ENCODE measurements at regions not wholly inside any gene's neighbourhood (a gene's known extent, or its start where the extent isn't known, plus 50 kb on each side); places are given as distances from the start of the nearest gene placed in this dataset.
"Not testable (repeated sequence)": the region's sequence is repeated elsewhere in the genome, so short reads cannot be mapped to it uniquely, and the experiment has no call there.

DNA sequence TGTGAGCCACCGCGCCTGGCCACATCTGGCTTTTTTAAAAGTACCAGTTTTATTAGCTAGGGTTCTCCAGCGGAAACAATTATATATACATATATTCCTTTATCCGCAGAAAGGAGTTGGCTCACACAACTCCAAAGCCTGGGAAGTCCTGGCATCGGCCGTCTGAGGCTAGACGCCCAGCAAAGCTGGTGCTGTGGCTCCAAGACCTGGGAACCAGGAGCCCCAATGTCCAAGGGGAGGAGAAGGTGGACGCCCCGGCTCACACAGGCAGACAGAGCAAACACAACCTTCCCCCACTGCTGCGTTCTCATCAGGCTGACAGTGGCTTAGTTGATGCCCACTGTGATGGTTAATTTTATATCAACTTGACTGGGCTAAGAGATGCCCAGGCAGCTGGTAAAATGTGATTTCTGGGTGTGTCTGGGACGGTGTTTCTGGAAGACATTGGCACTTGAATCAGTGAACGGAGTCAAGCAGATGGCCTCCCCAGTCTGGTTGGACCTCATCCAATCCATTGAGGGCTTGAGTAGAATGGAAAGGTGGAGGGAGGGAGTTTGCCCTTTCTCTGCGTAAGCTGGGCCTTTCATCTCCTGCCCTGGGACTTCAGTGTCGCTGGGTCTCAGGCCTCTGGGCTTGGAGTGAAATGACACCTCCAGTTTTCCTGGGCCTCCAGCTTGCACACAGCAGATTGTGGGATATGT, 904.4 kb downstream of the BRD1 start:
- no peaks in the 10 kb centered on the region for H3K36me3 ChIP-seq (ENCODE audit: insufficient read depth, low read length)
- H3K4me3 ChIP-seq (ENCODE audit: low read length) = no peak overlapping the region
- no peaks in the 10 kb centered on the region for H3K4me1 ChIP-seq (ENCODE audit: low read length)
- H3K79me2 ChIP-seq (ENCODE audit: low read length) = no peaks in the 10 kb centered on the region
- no peaks in the 10 kb centered on the region for H3K9me3 ChIP-seq (ENCODE audit: low read length)
- no peak overlapping the region for H2AFZ ChIP-seq (ENCODE audit: low read length)
- H3K9me2 ChIP-seq (replicated peaks; ENCODE audit: insufficient read depth, low read length) = no peaks in the 10 kb centered on the region
- H3K9ac ChIP-seq (ENCODE audit: low read length) = no peak overlapping the region
- H3K27ac ChIP-seq (ENCODE audit: low read length) = no peak overlapping the region
- DNase-seq = no peak
- no peaks in the 10 kb centered on the region for H4K20me1 ChIP-seq (ENCODE audit: insufficient read depth, low read depth, low read length)
- no peaks in the 10 kb centered on the region for H3K27me3 ChIP-seq (ENCODE audit: low read length)
- no peak overlapping the region for H3K4me2 ChIP-seq (ENCODE audit: low read depth, low read length, poor library complexity, severe bottlenecking)

DNA sequence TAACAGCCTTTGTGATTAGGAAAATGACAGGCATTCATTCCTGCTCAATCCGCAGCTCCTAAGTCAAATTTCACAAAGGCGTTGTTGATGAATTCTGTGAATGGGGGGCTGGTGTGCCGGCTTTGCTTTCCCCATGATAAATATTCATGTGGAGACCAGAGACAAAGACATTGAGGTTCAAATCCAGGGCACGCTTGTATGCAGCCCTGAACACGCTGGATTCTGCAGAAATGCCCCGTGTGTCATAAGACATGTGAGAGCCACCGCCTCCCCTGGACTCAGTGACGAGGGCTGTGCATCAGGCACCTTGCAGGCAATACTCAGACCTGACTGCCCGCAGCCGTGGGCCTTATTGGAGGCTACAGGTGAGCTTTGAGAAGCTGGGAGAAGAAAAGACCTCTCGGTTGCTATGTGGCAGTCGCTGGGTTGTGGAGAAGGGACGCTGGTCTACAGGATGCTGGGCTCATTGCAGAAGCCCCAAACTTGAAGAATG, 906.2 kb downstream of the BRD1 start:
- Histone ChIP-seq H3K27me3 (ENCODE audit: low read length) (no peaks in the 10 kb centered on the region), H3K27ac (ENCODE audit: low read length) (no peak overlapping the region), H3K36me3 (ENCODE audit: insufficient read depth, low read length) (no peaks in the 10 kb centered on the region), H2AFZ (ENCODE audit: low read length) (no peak overlapping the region), H3K9me3 (ENCODE audit: low read length) (no peaks in the 10 kb centered on the region), H3K4me3 (ENCODE audit: low read length) (no peak overlapping the region), H3K9ac (ENCODE audit: low read length) (no peak overlapping the region), H3K79me2 (ENCODE audit: low read length) (no peaks in the 10 kb centered on the region), H3K4me1 (ENCODE audit: low read length) (no peaks in the 10 kb centered on the region), H4K20me1 (ENCODE audit: insufficient read depth, low read depth, low read length) (no peaks in the 10 kb centered on the region), H3K4me2 (ENCODE audit: low read depth, low read length, poor library complexity, severe bottlenecking) (no peak overlapping the region), H3K9me2 (replicated peaks; ENCODE audit: insufficient read depth, low read length) (no peaks in the 10 kb centered on the region)
- no peak for DNase-seq

DNA sequence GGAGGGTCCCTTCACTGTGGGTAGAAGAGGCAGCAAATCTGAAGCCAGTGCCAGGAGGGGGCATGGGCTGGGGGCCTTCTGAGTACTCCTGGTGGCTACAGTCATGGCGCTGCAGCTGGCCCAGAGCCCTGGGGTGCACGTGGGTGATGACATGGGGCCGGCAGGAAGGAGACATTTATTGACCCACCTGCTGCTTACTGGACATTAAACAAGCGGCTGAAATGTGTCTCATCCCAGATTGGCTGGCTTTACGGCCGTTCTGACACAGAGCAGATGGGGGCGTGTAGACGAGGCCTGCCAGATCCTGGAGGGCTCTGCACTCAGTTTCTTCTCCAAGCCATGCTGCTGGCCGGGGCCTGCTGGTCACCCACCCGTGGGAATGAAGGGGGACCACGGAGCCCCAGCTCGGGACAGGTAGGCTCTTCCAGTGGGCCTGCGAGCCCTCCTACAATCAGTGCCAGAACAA, 906.9 kb downstream of the BRD1 start:
- Histone ChIP-seq H3K9ac (ENCODE audit: low read length) (no peak overlapping the region), H3K27me3 (ENCODE audit: low read length) (no peaks in the 10 kb centered on the region), H4K20me1 (ENCODE audit: insufficient read depth, low read depth, low read length) (no peaks in the 10 kb centered on the region), H3K9me2 (replicated peaks; ENCODE audit: insufficient read depth, low read length) (no peaks in the 10 kb centered on the region), H3K36me3 (ENCODE audit: insufficient read depth, low read length) (no peaks in the 10 kb centered on the region), H3K79me2 (ENCODE audit: low read length) (no peaks in the 10 kb centered on the region), H2AFZ (ENCODE audit: low read length) (no peak overlapping the region), H3K27ac (ENCODE audit: low read length) (no peak overlapping the region), H3K4me3 (ENCODE audit: low read length) (no peak overlapping the region), H3K4me2 (ENCODE audit: low read depth, low read length, poor library complexity, severe bottlenecking) (no peak overlapping the region), H3K9me3 (ENCODE audit: low read length) (no peaks in the 10 kb centered on the region), H3K4me1 (ENCODE audit: low read length) (no peaks in the 10 kb centered on the region)
- no peak for DNase-seq

DNA sequence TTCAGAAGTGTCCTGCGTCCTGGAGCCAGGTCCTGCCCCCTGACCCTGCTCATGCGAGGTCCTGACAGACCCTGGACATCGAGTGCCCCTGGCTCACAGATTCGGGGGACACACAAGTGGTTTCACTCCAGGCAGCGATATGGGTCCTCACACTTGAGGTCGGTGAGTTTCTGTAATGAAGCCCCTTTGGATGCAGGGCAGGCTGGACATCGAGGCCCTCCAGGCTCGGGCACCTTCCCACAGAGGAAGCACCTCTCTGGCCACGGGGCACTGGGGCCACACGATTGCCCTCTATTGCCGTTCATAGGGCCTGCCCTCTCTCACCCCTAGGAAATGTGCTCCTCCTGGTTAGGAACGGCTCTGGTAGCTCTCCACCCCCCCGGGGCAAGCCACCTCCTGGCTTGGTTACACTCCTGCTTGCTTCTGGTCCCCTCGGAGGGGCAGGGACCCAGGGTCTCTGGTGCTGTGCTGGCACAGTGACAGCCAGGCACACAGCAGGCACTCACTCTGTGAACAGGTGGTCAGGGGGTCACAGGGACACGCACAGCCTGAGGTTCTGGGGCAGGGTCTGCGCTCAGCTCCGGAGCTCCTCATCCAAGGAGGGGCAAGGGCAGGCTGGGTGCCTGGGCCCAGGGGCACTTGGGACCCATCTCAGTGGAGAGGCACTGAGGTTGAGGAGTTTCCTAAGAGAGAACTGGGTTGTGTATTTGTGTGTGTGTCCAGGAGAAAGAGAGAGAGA, 907.7 kb downstream of the BRD1 start:
- no peak for DNase-seq
- Histone ChIP-seq H3K36me3 (ENCODE audit: insufficient read depth, low read length) (no peaks in the 10 kb centered on the region), H4K20me1 (ENCODE audit: insufficient read depth, low read depth, low read length) (no peaks in the 10 kb centered on the region)

DNA sequence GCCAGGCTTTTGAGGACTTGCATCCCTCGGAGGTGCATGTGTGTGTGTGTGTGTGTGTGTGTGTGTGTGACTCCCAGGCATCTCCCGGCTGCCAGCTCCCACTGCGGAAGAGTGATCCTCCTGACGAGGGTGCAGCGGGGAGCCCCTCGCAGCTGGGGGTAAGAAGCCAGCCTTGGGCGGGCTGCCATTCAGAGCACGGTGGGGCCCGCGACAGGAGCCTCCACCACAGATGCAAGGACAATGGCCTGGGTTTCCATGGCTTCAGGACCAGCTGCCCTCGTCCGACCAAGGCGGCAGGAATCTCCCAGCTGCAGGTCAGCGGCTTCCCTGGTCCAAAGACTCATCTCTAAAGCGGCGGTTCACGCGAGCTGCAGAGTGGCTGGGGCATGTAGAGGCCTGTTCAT, 908.5 kb downstream of the BRD1 start:
- DNase-seq = no peak
- H3K4me3 ChIP-seq (ENCODE audit: low read length) = no peak overlapping the region
- H3K27me3 ChIP-seq (ENCODE audit: low read length) = no peaks in the 10 kb centered on the region

More for the DNA sequence above, 907.7 kb downstream of the BRD1 start:
- Histone ChIP-seq H3K9me3 (ENCODE audit: low read length) (no peaks in the 10 kb centered on the region), H3K9ac (ENCODE audit: low read length) (no peak overlapping the region), H3K4me2 (ENCODE audit: low read depth, low read length, poor library complexity, severe bottlenecking) (no peak overlapping the region), H3K4me3 (ENCODE audit: low read length) (no peak overlapping the region), H3K27ac (ENCODE audit: low read length) (no peak overlapping the region), H2AFZ (ENCODE audit: low read length) (no peak overlapping the region), H3K9me2 (replicated peaks; ENCODE audit: insufficient read depth, low read length) (no peaks in the 10 kb centered on the region), H3K27me3 (ENCODE audit: low read length) (no peaks in the 10 kb centered on the region), H3K4me1 (ENCODE audit: low read length) (no peaks in the 10 kb centered on the region), H3K79me2 (ENCODE audit: low read length) (no peaks in the 10 kb centered on the region)

DNA sequence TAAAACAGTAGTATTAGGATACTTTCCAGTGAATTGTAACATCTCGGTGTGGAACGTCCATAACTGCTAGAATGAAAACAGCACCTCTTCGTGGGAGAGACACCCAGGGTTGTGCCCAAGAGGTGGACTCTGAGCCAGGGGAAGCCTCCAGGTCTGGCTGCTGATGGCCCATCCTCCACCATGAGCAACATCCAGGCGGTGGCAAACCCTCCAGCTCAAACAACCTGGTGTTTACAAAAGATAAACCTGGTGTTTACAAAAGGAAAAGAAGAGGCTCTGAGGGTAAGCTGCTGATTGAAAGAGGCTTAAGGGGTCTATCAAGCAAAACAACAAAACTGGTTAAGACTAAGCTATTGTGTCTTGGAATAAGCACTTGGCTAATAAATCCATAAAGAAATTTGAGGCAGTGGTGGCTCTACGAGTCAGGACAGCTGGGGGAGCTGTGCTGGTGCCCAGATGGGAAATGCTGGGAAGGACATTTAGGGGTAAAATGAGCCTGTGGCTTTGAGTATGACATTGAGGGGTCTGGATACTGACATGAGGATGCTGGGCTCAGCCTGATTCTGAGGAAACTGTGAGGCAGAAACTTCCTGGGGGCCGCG, 909.0 kb downstream of the BRD1 start:
- Histone ChIP-seq H3K36me3 (ENCODE audit: insufficient read depth, low read length) (no peaks in the 10 kb centered on the region), H3K27me3 (ENCODE audit: low read length) (no peaks in the 10 kb centered on the region), H3K4me2 (ENCODE audit: low read depth, low read length, poor library complexity, severe bottlenecking) (no peak overlapping the region), H3K4me3 (ENCODE audit: low read length) (no peak overlapping the region), H3K4me1 (ENCODE audit: low read length) (no peaks in the 10 kb centered on the region), H3K9me2 (replicated peaks; ENCODE audit: insufficient read depth, low read length) (no peaks in the 10 kb centered on the region), H4K20me1 (ENCODE audit: insufficient read depth, low read depth, low read length) (no peaks in the 10 kb centered on the region), H3K9me3 (ENCODE audit: low read length) (no peaks in the 10 kb centered on the region), H3K9ac (ENCODE audit: low read length) (no peak overlapping the region), H3K27ac (ENCODE audit: low read length) (no peak overlapping the region), H2AFZ (ENCODE audit: low read length) (no peak overlapping the region), H3K79me2 (ENCODE audit: low read length) (no peaks in the 10 kb centered on the region)
- DNase-seq = no peak

More for the DNA sequence above, 908.5 kb downstream of the BRD1 start:
- H4K20me1 ChIP-seq (ENCODE audit: insufficient read depth, low read depth, low read length) = no peaks in the 10 kb centered on the region
- no peaks in the 10 kb centered on the region for H3K79me2 ChIP-seq (ENCODE audit: low read length)
- H3K9me3 ChIP-seq (ENCODE audit: low read length) = no peaks in the 10 kb centered on the region
- H3K36me3 ChIP-seq (ENCODE audit: insufficient read depth, low read length) = no peaks in the 10 kb centered on the region
- no peak overlapping the region for H3K9ac ChIP-seq (ENCODE audit: low read length)
- H3K4me1 ChIP-seq (ENCODE audit: low read length) = no peaks in the 10 kb centered on the region
- no peak overlapping the region for H3K27ac ChIP-seq (ENCODE audit: low read length)
- no peak overlapping the region for H2AFZ ChIP-seq (ENCODE audit: low read length)
- H3K4me2 ChIP-seq (ENCODE audit: low read depth, low read length, poor library complexity, severe bottlenecking) = no peak overlapping the region
- no peaks in the 10 kb centered on the region for H3K9me2 ChIP-seq (replicated peaks; ENCODE audit: insufficient read depth, low read length)

DNA sequence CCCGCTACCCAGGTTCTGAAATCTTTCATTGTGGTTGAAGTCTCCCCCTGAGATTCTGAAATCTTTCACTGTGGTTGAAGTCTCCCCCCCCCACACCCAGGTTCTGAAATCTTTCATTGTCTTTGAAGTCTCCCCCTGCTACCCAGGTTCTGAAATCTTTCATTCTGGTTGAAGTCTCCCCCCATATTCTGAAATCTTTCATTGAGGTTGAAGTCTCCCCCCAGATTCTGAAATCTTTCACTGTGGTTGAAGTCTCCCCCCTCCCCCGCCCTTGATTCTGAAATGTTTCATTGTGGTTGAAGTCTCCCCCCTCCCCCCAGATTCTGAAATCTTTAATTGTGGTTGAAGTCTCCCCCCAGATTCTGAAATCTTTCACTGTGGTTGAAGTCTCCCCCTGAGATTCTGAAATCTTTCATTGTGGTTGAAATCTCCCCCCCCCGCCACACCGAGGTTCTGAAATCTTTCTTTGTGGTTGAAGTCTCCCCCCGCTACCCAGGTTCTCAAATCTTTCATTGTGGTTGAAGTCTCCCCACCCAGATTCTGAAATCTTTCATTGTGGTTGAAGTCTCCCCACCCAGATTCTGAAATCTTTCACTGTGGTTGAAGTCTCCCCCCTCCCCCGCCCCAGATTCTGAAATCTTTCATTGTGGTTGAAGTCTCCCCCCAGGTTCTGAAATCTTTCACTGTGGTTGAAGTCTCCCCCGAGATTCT, 915.2 kb downstream of the BRD1 start:
- H3K9me2 ChIP-seq (replicated peaks; ENCODE audit: insufficient read depth, low read length); H3K27me3 ChIP-seq (ENCODE audit: low read length); H3K79me2 ChIP-seq (ENCODE audit: low read length); H4K20me1 ChIP-seq (ENCODE audit: insufficient read depth, low read depth, low read length); H3K9ac ChIP-seq (ENCODE audit: low read length); H3K36me3 ChIP-seq (ENCODE audit: insufficient read depth, low read length); H3K4me3 ChIP-seq (ENCODE audit: low read length); H3K9me3 ChIP-seq (ENCODE audit: low read length); H2AFZ ChIP-seq (ENCODE audit: low read length); H3K4me2 ChIP-seq (ENCODE audit: low read depth, low read length, poor library complexity, severe bottlenecking); DNase-seq; H3K27ac ChIP-seq (ENCODE audit: low read length); H3K4me1 ChIP-seq (ENCODE audit: low read length): not testable (repeated sequence)

DNA sequence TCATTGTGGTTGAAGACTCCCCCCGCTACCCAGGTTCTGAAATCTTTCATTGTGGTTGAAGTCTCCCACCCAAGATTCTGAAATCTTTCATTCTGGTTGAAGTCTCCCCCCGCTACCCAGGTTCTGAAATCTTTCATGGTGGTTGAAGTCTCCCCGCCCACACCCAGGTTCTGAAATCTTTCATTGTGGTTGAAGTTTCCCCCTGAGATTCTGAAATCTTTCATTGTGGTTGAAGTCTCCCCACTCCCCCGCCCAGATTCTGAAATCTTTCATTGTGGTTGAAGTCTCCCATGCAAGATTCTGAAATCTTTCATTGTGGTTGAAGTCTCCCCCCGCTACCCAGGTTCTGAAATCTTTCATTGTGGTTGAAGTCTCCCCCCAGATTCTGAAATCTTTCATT, 916.0 kb downstream of the BRD1 start:
- not testable (repeated sequence) for H3K27ac ChIP-seq (ENCODE audit: low read length); H3K4me3 ChIP-seq (ENCODE audit: low read length); H4K20me1 ChIP-seq (ENCODE audit: insufficient read depth, low read depth, low read length); H3K9me3 ChIP-seq (ENCODE audit: low read length); H3K9ac ChIP-seq (ENCODE audit: low read length); H3K79me2 ChIP-seq (ENCODE audit: low read length); H2AFZ ChIP-seq (ENCODE audit: low read length); DNase-seq; H3K36me3 ChIP-seq (ENCODE audit: insufficient read depth, low read length); H3K27me3 ChIP-seq (ENCODE audit: low read length); H3K9me2 ChIP-seq (replicated peaks; ENCODE audit: insufficient read depth, low read length); H3K4me2 ChIP-seq (ENCODE audit: low read depth, low read length, poor library complexity, severe bottlenecking); H3K4me1 ChIP-seq (ENCODE audit: low read length)

All from Karpas-422 (cell line).